Liver (tissue), 8 donors: ENCODE measurements at regions not wholly inside any gene's neighbourhood (a gene's known extent, or its start where the extent isn't known, plus 50 kb on each side); places are given as distances from the start of the nearest gene placed in this dataset.

Experiments
- DNase-seq: peaks from one replicate; pipeline ENCODE4 v3.0.0-alpha.2; 2017; ENCODE audit warnings: low spot score
- H3K27ac ChIP-seq, 2 donors: one replicate each; pipeline ENCODE4 v1.7.0; 2013; ENCODE audit warnings: inconsistent platforms in 2 of 2, low read length in 2 of 2, control low read depth in 1 of 2, low read depth in 1 of 2, mild to moderate bottlenecking in 1 of 2
- H3K27me3 ChIP-seq, 4 donors: one replicate each; pipeline versions ENCODE4 v1.6.1 to v1.7.0; 2013; ENCODE audit warnings: low read length in 3 of 4, inconsistent platforms in 1 of 4, mild to moderate bottlenecking in 1 of 4, moderate library complexity in 1 of 4; ENCODE audit not compliant: control insufficient read depth in 4 of 4, insufficient read depth in 4 of 4
- H3K36me3 ChIP-seq, 4 donors: one replicate each; pipeline versions ENCODE4 v1.6.1 to v1.7.0; 2013; ENCODE audit warnings: low read length in 3 of 4, mild to moderate bottlenecking in 3 of 4, low read depth in 1 of 4, moderate library complexity in 1 of 4; ENCODE audit not compliant: control insufficient read depth in 4 of 4, insufficient read depth in 3 of 4
- H3K4me1 ChIP-seq, 4 donors: one replicate each; pipeline versions ENCODE4 v1.6.1 to v1.7.0; 2013; ENCODE audit warnings: low read length in 3 of 4, mild to moderate bottlenecking in 3 of 4, moderate library complexity in 1 of 4; ENCODE audit not compliant: control insufficient read depth in 4 of 4, insufficient read depth in 4 of 4
- H3K4me3 ChIP-seq, 3 donors: one replicate each; pipeline versions ENCODE4 v1.6.1 to v1.7.0; 2013; ENCODE audit warnings: low read length in 3 of 3, control low read depth in 1 of 3, low read depth in 1 of 3, mild to moderate bottlenecking in 1 of 3
- H3K9ac ChIP-seq, 2 donors: one replicate each; pipeline ENCODE4 v1.7.0; 2013; ENCODE audit warnings: low read length in 2 of 2, mild to moderate bottlenecking in 2 of 2, moderate library complexity in 2 of 2, control low read depth in 1 of 2, low read depth in 1 of 2
- H3K9me3 ChIP-seq, 4 donors: one replicate each; pipeline versions ENCODE4 v1.6.1 to v1.7.0; 2013; ENCODE audit warnings: low read length in 3 of 4; ENCODE audit not compliant: control insufficient read depth in 4 of 4
- ATF3 ChIP-seq: IDR thresholded peaks from 2 replicates; pipeline ENCODE4 v1.6.1; 2016; ENCODE audit warnings: antibody characterized with exemption
- CTCF ChIP-seq: fragments of 150-350 bp; IDR thresholded peaks from 2 replicates; pipeline ENCODE4 v1.5.1; 2017; ENCODE audit warnings: improper control_type of control experiment, low read depth, low read length; ENCODE audit not compliant: missing input control
- EGR1 ChIP-seq, 2 donors: IDR thresholded peaks; 2 replicates each; pipeline ENCODE4 v1.6.1; 2016 to 2018; ENCODE audit warnings: antibody characterized with exemption in 2 of 2, low read depth in 2 of 2
- FOXA1 ChIP-seq: IDR thresholded peaks from 2 replicates; pipeline ENCODE4 v1.6.1; 2016; ENCODE audit warnings: antibody characterized with exemption
- FOXA2 ChIP-seq: IDR thresholded peaks from 2 replicates; pipeline ENCODE4 v1.6.1; 2016; ENCODE audit warnings: antibody characterized with exemption
- GABPA ChIP-seq, 2 donors: IDR thresholded peaks in 1 of 2; conservative IDR thresholded peaks in 1 of 2; 2 replicates each; pipeline ENCODE4 v1.6.1; 2016; ENCODE audit warnings: antibody characterized with exemption in 2 of 2, mild to moderate bottlenecking in 1 of 2, moderate library complexity in 1 of 2
- HNF4A ChIP-seq, 2 donors: conservative IDR thresholded peaks; 2 replicates each; pipeline ENCODE4 v1.6.1; 2016; ENCODE audit warnings: antibody characterized with exemption in 2 of 2, mild to moderate bottlenecking in 2 of 2
- HNF4G ChIP-seq: IDR thresholded peaks from 2 replicates; pipeline ENCODE4 v1.6.1; 2016; ENCODE audit warnings: antibody characterized with exemption
- JUND ChIP-seq, 2 donors: IDR thresholded peaks; 2 replicates each; pipeline ENCODE4 v1.6.1; 2016; ENCODE audit warnings: antibody characterized with exemption in 2 of 2
- NR2F2 ChIP-seq: IDR thresholded peaks from 2 replicates; pipeline ENCODE4 v1.6.1; 2016; ENCODE audit warnings: antibody characterized with exemption
- RAD21 ChIP-seq, 2 donors: IDR thresholded peaks; 2 replicates each; pipeline ENCODE4 v1.6.1; 2016; ENCODE audit warnings: antibody characterized with exemption in 2 of 2, mild to moderate bottlenecking in 2 of 2
- RXRA ChIP-seq, 2 donors: IDR thresholded peaks; 2 replicates each; pipeline ENCODE4 v1.6.1; 2017 to 2018; ENCODE audit warnings: antibody characterized with exemption in 2 of 2, mild to moderate bottlenecking in 1 of 2
- SP1 ChIP-seq: IDR thresholded peaks from 2 replicates; pipeline ENCODE4 v1.6.1; 2018; ENCODE audit warnings: antibody characterized with exemption, mild to moderate bottlenecking
- TAF1 ChIP-seq: conservative IDR thresholded peaks from 2 replicates; pipeline ENCODE4 v1.6.1; 2016; ENCODE audit warnings: antibody characterized with exemption, mild to moderate bottlenecking
- YY1 ChIP-seq: IDR thresholded peaks from 2 replicates; pipeline ENCODE4 v1.6.1; 2016; ENCODE audit warnings: antibody characterized with exemption, mild to moderate bottlenecking
- ZBTB33 ChIP-seq: IDR thresholded peaks from 2 replicates; pipeline ENCODE4 v1.6.1; 2016; ENCODE audit warnings: antibody characterized with exemption
- WGBS: extraction: QIAGEN DNeasy Blood & Tissue Kit; methylation state at CpG from one replicate; pipeline ENCODE4 v1.1.7; 2013; 5-methylcytosine and 5-hydroxymethylcytosine counted together
- TF ChIP-seq, protein P1 (sequence below): IDR thresholded peaks from 2 replicates; pipeline ENCODE4 v1.6.1; 2016; ENCODE audit warnings: antibody characterized with exemption, mild to moderate bottlenecking
- TF ChIP-seq, protein P2 (sequence below): IDR thresholded peaks from 2 replicates; pipeline ENCODE4 v1.6.1; 2016; ENCODE audit warnings: antibody characterized with exemption
- donor health status: healthy.
- donor health status: healthy.
- donor health status: healthy.
- donor health status: healthy.
- donor health status: healthy.

DNA sequence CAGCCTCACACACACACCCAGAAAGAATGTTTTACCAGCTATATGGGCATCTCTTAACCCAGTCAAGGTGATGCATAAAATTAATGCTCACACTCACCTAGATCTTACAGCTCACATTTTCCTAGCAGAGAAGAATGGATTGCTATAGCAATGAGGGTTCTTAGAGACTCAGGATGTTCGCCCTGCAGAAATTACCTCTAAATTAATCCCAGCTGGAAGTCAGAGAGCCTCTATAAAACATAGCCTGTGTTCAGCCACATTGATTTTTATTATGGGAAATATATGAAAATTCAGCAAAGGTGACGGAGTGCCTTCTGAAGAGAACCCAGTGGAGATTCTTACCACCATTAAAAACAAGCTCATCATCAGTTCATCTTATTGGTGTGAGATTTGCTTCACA lies 528.3 kb upstream of the ZFP42 start:
- 66% methylated on average over 2 of the region's 2 CpGs for WGBS
- DNase-seq = no peak
- Histone ChIP-seq H3K27me3 (no peaks in the 10 kb centered on the region), H3K9me3 (peaks cover 0 to 1% (median 0%) of the 10 kb centered on the region in 4 donors), H3K4me3 (no peak overlapping the region), H3K9ac (no peak overlapping the region), H3K27ac (no peak overlapping the region), H3K4me1 (no peaks in the 10 kb centered on the region), H3K36me3 (no peaks in the 10 kb centered on the region)
- TF ChIP-seq HNF4G = no peak
- no peak for TF ChIP-seq JUND (IDR thresholded peaks at IDR 0.05)
- no peak for TF ChIP-seq FOXA1

GRCh38 chr4:187469627-187470026 lies 525.9 kb upstream of the ZFP42 start:
- H3K4me3 ChIP-seq = no peak overlapping the region
- no peaks in the 10 kb centered on the region for H3K4me1 ChIP-seq
- no peak for DNase-seq
- H3K9ac ChIP-seq = no peak overlapping the region
- H3K36me3 ChIP-seq = no peaks in the 10 kb centered on the region
- no peaks in the 10 kb centered on the region for H3K9me3 ChIP-seq
- 68% methylated on average over 2 of the region's 2 CpGs for WGBS
- no peak for TF ChIP-seq JUND (IDR thresholded peaks at IDR 0.05)
- no peak for TF ChIP-seq FOXA1
- TF ChIP-seq TAF1 = no peak
- no peak for TF ChIP-seq ATF3
- TF ChIP-seq YY1 = no peak
- TF ChIP-seq, protein P1, sequence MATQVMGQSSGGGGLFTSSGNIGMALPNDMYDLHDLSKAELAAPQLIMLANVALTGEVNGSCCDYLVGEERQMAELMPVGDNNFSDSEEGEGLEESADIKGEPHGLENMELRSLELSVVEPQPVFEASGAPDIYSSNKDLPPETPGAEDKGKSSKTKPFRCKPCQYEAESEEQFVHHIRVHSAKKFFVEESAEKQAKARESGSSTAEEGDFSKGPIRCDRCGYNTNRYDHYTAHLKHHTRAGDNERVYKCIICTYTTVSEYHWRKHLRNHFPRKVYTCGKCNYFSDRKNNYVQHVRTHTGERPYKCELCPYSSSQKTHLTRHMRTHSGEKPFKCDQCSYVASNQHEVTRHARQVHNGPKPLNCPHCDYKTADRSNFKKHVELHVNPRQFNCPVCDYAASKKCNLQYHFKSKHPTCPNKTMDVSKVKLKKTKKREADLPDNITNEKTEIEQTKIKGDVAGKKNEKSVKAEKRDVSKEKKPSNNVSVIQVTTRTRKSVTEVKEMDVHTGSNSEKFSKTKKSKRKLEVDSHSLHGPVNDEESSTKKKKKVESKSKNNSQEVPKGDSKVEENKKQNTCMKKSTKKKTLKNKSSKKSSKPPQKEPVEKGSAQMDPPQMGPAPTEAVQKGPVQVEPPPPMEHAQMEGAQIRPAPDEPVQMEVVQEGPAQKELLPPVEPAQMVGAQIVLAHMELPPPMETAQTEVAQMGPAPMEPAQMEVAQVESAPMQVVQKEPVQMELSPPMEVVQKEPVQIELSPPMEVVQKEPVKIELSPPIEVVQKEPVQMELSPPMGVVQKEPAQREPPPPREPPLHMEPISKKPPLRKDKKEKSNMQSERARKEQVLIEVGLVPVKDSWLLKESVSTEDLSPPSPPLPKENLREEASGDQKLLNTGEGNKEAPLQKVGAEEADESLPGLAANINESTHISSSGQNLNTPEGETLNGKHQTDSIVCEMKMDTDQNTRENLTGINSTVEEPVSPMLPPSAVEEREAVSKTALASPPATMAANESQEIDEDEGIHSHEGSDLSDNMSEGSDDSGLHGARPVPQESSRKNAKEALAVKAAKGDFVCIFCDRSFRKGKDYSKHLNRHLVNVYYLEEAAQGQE = no peak
- TF ChIP-seq RAD21 (IDR thresholded peaks at IDR 0.05) = no peak
- no peak for TF ChIP-seq HNF4G
- no peak for TF ChIP-seq EGR1 (IDR thresholded peaks at IDR 0.05; ENCODE audit: low read depth in 2 of 2)
- TF ChIP-seq ZBTB33 = no peak
- no peak for TF ChIP-seq NR2F2
- TF ChIP-seq, protein P2, sequence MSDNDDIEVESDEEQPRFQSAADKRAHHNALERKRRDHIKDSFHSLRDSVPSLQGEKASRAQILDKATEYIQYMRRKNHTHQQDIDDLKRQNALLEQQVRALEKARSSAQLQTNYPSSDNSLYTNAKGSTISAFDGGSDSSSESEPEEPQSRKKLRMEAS = no peak
- TF ChIP-seq SP1 = no peak
- no peak for TF ChIP-seq GABPA (IDR thresholded peaks at IDR 0.05 in 1 of 2, conservative IDR thresholded peaks at IDR 0.05 in 1 of 2)
- TF ChIP-seq FOXA2 = no peak
- no peak for TF ChIP-seq RXRA (IDR thresholded peaks at IDR 0.05)
- no peak for TF ChIP-seq HNF4A (conservative IDR thresholded peaks at IDR 0.05)
- no peak for TF ChIP-seq CTCF
- no peaks in the 10 kb centered on the region for H3K27me3 ChIP-seq
- H3K27ac ChIP-seq = no peak overlapping the region
